HS-27A (cell line): ENCODE measurements at regions not wholly inside any gene's neighbourhood (a gene's known extent, or its start where the extent isn't known, plus 50 kb on each side); places are given as distances from the start of the nearest gene placed in this dataset.

Experiments used
- DNase-seq: peaks from one replicate; pipeline ENCODE4 v3.0.0-alpha.2; 2012; ENCODE audit warnings: low read depth, missing footprints

- DNase-seq: no peak
Measured at GRCh38 chr2:147550995-147551731, 293.7 kb upstream of the ACVR2A start.

GRCh38 chr2:147549054-147549453 lies 295.8 kb upstream of the ACVR2A start:
- DNase-seq: no peak

- DNase-seq: no peak
Measured at GRCh38 chr2:147548451-147548850, 296.4 kb upstream of the ACVR2A start.

GRCh38 chr2:147547440-147547839 lies 297.4 kb upstream of the ACVR2A start:
- DNase-seq: peak; percentile 43

GRCh38 chr2:147546109-147546508 lies 298.7 kb upstream of the ACVR2A start:
- no peak for DNase-seq

GRCh38 chr2:147543056-147543455 lies 301.8 kb upstream of the ACVR2A start:
- DNase-seq: no peak

- no peak for DNase-seq
Measured at GRCh38 chr2:147542351-147542750, 302.5 kb upstream of the ACVR2A start.

GRCh38 chr2:147541314-147541713 lies 303.5 kb upstream of the ACVR2A start:
- no peak for DNase-seq

GRCh38 chr2:147538821-147539220 lies 306.0 kb upstream of the ACVR2A start:
- no peak for DNase-seq

- DNase-seq: no peak
Measured at GRCh38 chr2:147538088-147538487, 306.7 kb upstream of the ACVR2A start.

GRCh38 chr2:147531269-147531668 lies 313.6 kb upstream of the ACVR2A start:
- no peak for DNase-seq

- DNase-seq: no peak
Measured at GRCh38 chr2:147530033-147530432, 314.8 kb upstream of the ACVR2A start.

GRCh38 chr2:147525819-147526489 lies 318.9 kb upstream of the ACVR2A start:
- no peak for DNase-seq

- DNase-seq: no peak
Measured at GRCh38 chr2:147524912-147525311, 319.9 kb upstream of the ACVR2A start.

- DNase-seq: no peak
Measured at GRCh38 chr2:147523415-147523814, 321.4 kb upstream of the ACVR2A start.

GRCh38 chr2:147521936-147522335 lies 322.9 kb upstream of the ACVR2A start:
- DNase-seq: no peak

- DNase-seq: no peak
Measured at GRCh38 chr2:147520817-147521216, 324.0 kb upstream of the ACVR2A start.

GRCh38 chr2:147519178-147519577 lies 325.7 kb upstream of the ACVR2A start:
- DNase-seq: no peak

GRCh38 chr2:147515213-147515612 lies 329.6 kb upstream of the ACVR2A start:
- no peak for DNase-seq

GRCh38 chr2:147512206-147512605 lies 332.6 kb upstream of the ACVR2A start:
- DNase-seq: no peak

GRCh38 chr2:147511491-147511948 lies 333.3 kb upstream of the ACVR2A start:
- no peak for DNase-seq

- no peak for DNase-seq
Measured at GRCh38 chr2:147509821-147510220, 335.0 kb upstream of the ACVR2A start.

GRCh38 chr2:147506889-147507288 lies 337.9 kb upstream of the ACVR2A start:
- no peak for DNase-seq
